Dendritic cell treated with granulocyte-macrophage colony-stimulating factor and Interleukin-4, amounts not matched to agents 40 ng/mL and 50 ng/mL, for 4 days (primary cell): ENCODE measurements at regions not wholly inside any gene's neighbourhood (a gene's known extent, or its start where the extent isn't known, plus 50 kb on each side); places are given as distances from the start of the nearest gene placed in this dataset.
"Not testable (repeated sequence)": the region's sequence is repeated elsewhere in the genome, so short reads cannot be mapped to it uniquely, and the experiment has no call there.

Source experiments
- H3K27ac Mint-ChIP-seq: one replicate; pipeline ENCODE4 v1.8.0; 2022; ENCODE audit warnings: mild to moderate bottlenecking, mixed read lengths
- H3K27me3 Mint-ChIP-seq: one replicate; pipeline ENCODE4 v1.8.0; 2022; ENCODE audit warnings: mild to moderate bottlenecking, mixed read lengths
- H3K36me3 Mint-ChIP-seq: one replicate; pipeline ENCODE4 v1.8.0; 2022; ENCODE audit warnings: low read depth, mixed read lengths
- H3K4me1 Mint-ChIP-seq: one replicate; pipeline ENCODE4 v1.8.0; 2022; ENCODE audit warnings: low read depth, mixed read lengths
- H3K4me3 Mint-ChIP-seq: one replicate; pipeline ENCODE4 v1.8.0; 2022; ENCODE audit warnings: mild to moderate bottlenecking, moderate library complexity, mixed read lengths
- H3K9me3 Mint-ChIP-seq: one replicate; pipeline ENCODE4 v1.8.0; 2022; ENCODE audit warnings: mixed read lengths
- intact Hi-C: fragments of 100-400 bp; cut with micrococcal nuclease; formaldehyde crosslinking; loops from one replicate; pipeline ENCODE4 v1.15.0; 2022

DNA sequence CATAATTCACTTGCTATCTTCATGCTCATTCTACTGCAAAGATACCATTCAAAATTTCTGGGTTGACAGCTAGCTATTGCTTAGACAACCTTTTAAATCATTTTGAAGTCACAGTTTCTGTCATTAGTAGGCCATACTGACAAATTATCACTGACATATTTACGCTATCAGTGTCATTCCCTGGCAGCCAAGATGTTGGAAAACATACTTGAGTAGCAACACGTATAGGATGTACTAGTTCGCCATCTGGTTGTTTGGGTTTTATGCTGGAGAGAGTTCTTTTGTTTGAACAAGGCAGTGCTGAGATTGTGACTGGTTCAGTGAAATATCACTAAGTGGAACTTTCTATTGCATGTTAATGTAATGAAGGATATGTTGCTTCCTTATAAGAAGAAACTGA lies 621.9 kb downstream of the DTWD2 start:
- no peaks in the 10 kb centered on the region for H3K36me3 Mint-ChIP-seq
- intact Hi-C loops: no loop called here
- H3K4me1 Mint-ChIP-seq: no peaks in the 10 kb centered on the region
- H3K27ac Mint-ChIP-seq: no peak overlapping the region
- no peak overlapping the region for H3K4me3 Mint-ChIP-seq
- H3K27me3 Mint-ChIP-seq: no peaks in the 10 kb centered on the region
- H3K9me3 Mint-ChIP-seq: no peaks in the 10 kb centered on the region

DNA sequence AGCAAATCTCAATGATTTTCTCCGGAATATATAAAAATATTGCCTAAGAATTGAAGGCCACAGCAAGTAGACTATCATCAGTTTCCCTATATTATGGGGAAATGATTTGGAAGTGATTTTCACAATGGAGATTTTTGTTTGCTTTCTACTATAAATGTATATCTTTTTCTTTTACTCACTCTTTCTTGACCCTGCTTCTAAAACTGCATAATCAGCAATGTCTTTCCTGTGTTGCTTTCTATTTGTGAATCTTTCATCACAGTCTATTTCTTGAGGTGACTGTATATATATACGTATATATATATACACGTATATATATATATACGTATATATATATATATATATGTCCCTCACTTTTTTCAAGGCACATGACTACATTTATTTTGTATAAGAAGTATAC lies 622.6 kb downstream of the DTWD2 start:
- no peaks in the 10 kb centered on the region for H3K9me3 Mint-ChIP-seq
- H3K4me1 Mint-ChIP-seq: no peaks in the 10 kb centered on the region
- no peaks in the 10 kb centered on the region for H3K36me3 Mint-ChIP-seq
- H3K4me3 Mint-ChIP-seq: no peak overlapping the region
- intact Hi-C loops: no loop called here
- no peaks in the 10 kb centered on the region for H3K27me3 Mint-ChIP-seq
- no peak overlapping the region for H3K27ac Mint-ChIP-seq

DNA sequence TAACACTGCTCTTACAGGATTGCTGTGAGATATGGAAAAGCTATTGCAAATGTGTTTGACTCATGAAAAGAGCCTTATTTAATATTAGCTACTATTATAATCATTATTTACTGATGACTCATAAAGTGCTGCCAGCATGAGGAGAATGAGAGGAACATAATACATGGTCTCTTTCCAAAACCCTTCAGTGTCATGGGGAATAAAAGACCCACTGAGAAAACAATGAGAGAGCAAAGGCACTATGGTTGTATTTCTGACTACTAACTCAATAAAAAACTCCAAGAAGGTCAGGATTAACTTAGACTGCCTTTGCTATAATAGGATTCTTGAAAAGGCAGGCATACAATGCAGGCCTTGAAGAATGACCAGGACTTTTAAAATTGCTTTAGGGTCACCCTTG lies 633.5 kb downstream of the DTWD2 start:
- Mint-ChIP-seq H3K36me3 (no peaks in the 10 kb centered on the region), H3K4me1 (no peaks in the 10 kb centered on the region), H3K27ac (no peak overlapping the region), H3K27me3 (no peaks in the 10 kb centered on the region), H3K9me3 (peaks cover 10% of the 10 kb centered on the region), H3K4me3 (no peak overlapping the region)
- intact Hi-C loops: no loop called here

DNA sequence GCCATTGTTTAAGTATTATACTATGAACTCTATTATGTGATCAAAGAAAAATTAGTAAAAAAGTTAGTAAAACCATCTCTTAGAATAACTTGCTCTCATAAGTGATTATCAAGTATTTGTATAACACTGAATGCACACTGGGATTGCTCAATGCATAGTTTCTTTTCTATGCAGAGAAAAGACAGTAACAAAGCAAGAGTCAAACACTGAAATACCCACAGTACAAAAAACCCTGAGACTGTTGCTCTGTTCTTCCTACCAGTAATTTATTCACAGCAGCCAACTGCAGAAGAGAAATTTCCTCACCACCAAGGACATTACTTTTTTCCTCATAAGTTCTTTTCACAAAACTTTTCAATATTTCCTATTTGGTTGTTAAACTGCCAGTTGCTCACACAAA lies 634.4 kb downstream of the DTWD2 start:
- intact Hi-C loops: no loop called here
- H3K27ac Mint-ChIP-seq: no peak overlapping the region
- peaks cover 10% of the 10 kb centered on the region for H3K9me3 Mint-ChIP-seq
- no peaks in the 10 kb centered on the region for H3K36me3 Mint-ChIP-seq
- no peak overlapping the region for H3K4me3 Mint-ChIP-seq
- no peaks in the 10 kb centered on the region for H3K27me3 Mint-ChIP-seq
- no peaks in the 10 kb centered on the region for H3K4me1 Mint-ChIP-seq

DNA sequence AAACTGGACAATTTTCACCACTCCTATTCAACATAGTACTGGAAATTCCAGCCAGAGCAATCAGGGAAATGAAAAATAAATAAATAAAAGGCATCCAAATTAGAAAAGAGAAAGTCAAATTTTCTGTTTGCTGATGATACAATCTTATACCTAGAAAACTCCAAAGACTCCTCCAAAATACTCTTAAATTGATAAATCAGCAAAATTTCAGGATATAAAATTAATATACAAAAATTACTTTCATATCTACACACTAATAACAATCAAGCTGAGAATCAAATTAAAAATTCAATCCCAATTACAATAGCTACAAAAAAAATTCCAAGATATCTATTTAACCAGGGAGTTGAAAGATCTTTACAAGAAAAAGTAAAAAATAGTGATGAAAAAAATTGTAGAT lies 651.9 kb downstream of the DTWD2 start:
- Mint-ChIP-seq H3K4me1 (no peaks in the 10 kb centered on the region), H3K27me3 (no peaks in the 10 kb centered on the region), H3K27ac (no peak overlapping the region), H3K36me3 (no peaks in the 10 kb centered on the region), H3K9me3 (peaks cover 21% of the 10 kb centered on the region), H3K4me3 (no peak overlapping the region)
- intact Hi-C loops: no loop called here

DNA sequence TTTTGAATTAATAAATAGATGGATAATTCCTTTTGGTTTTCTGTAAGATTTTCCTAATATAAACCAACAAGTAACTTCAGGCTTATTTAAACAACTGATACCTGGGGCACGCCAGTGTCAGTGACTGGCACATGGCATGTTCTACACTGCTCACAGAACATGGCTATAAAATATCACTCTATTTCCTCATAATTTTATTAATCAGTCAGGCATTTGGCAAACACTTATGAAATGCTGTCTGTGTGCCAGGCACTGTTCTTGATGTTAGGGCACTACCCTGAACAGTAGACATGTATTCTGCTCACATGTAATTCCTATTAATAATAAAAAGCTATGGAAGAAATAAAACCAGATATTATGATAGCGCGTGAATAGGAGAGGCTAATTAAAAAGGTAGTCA lies 661.0 kb downstream of the DTWD2 start:
- peaks cover 17% of the 10 kb centered on the region for H3K9me3 Mint-ChIP-seq
- no peaks in the 10 kb centered on the region for H3K4me1 Mint-ChIP-seq
- H3K36me3 Mint-ChIP-seq: no peaks in the 10 kb centered on the region
- no peak overlapping the region for H3K27ac Mint-ChIP-seq
- H3K27me3 Mint-ChIP-seq: no peaks in the 10 kb centered on the region
- intact Hi-C loops: no loop called here
- H3K4me3 Mint-ChIP-seq: no peak overlapping the region

DNA sequence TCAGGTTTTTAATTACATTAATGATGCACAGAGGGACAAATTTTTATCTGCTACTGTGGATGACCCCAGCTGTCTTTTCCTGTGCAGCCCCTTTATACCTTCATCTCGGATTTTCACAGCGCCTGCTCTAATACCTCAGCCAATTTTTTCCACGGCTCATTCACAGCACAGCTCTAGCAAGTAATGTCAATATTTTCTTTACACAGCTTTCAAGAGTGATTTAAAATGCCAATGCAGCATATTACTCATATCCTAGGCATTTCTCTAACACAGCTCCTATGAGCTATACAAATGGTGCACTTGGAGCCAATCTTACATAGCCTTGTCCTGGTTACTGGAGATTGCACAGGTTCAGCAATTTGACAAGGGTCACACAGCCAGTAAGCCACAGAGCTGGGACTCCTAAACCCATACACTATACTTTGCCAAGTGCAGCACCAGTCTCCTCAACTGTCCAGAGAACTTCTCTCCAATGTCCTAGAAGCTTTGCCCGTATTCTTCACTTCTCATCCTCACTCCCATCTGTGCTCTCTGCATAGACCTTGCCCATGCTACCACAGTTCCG lies 661.8 kb downstream of the DTWD2 start:
- intact Hi-C loops: no loop called here
- H3K27me3 Mint-ChIP-seq: no peaks in the 10 kb centered on the region
- H3K9me3 Mint-ChIP-seq: peaks cover 22% of the 10 kb centered on the region
- no peaks in the 10 kb centered on the region for H3K36me3 Mint-ChIP-seq
- no peaks in the 10 kb centered on the region for H3K4me1 Mint-ChIP-seq
- no peak overlapping the region for H3K4me3 Mint-ChIP-seq
- H3K27ac Mint-ChIP-seq: no peak overlapping the region

DNA sequence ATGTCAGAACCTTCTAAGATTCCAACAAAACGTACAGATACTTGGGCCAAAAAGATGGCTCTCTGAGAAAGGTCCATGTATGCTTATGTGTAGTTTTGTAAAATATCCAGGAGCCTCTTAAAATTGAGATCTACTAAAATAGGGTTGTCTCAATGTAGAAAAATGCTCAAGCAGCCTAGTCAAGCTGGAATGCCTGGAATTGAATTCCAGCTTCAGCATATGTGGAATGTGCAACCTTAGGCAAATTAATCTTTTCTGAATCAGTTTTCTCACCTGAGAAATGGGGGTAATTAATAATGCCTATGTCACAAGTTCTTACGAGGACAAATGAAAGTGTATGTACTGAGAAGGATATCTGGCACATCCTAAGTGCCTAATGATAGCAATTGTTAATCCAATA lies 662.4 kb downstream of the DTWD2 start:
- Mint-ChIP-seq H3K4me1 (no peaks in the 10 kb centered on the region), H3K9me3 (peaks cover 25% of the 10 kb centered on the region), H3K27me3 (no peaks in the 10 kb centered on the region), H3K27ac (no peak overlapping the region), H3K36me3 (no peaks in the 10 kb centered on the region), H3K4me3 (no peak overlapping the region)
- intact Hi-C loops: no loop called here

DNA sequence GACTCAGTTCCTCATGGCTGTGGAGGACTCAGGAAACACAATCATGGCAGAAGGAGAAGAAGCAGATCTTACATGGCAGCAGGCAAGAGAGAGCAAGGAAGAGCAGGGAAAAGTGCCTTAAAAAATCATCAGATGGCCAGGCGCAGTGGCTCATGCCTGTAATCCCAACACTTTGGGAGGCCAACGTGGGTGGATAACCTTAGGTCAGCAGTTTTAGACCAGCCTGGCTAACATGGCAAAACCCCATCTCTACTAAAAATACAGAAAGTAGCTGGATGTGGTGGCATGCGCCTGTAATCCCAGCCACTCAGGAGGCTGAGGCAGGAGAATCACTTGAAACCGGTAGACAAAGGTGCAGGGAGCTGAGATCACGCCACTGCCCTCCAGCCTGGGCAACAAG lies 664.6 kb downstream of the DTWD2 start:
- H3K4me1 Mint-ChIP-seq, intact Hi-C loops, H3K27me3 Mint-ChIP-seq, H3K36me3 Mint-ChIP-seq, H3K27ac Mint-ChIP-seq, H3K4me3 Mint-ChIP-seq: not testable (repeated sequence)
- H3K9me3 Mint-ChIP-seq: peaks cover 39% of the 10 kb centered on the region

DNA sequence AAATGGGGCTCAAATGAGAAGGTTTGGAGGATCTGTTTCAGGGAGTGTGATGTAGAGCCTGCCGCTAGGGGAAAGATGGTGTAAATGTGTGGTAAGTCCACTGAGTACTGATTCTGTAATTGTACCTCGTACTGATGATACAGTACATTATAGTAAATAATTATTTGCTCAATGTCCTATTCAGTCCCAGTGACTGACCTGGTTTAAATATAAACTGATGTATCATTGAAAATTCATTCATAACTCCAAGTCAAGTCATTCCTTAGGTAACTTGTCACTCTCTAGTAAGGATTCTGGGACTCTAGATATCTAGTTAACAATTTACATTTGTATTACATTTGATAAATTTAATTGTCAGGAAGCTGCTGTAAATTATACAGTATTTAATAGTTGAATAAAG lies 667.3 kb downstream of the DTWD2 start:
- intact Hi-C loops: no loop called here
- Mint-ChIP-seq H3K36me3 (no peaks in the 10 kb centered on the region), H3K27me3 (no peaks in the 10 kb centered on the region), H3K27ac (no peak overlapping the region), H3K9me3 (peaks cover 39% of the 10 kb centered on the region), H3K4me1 (no peaks in the 10 kb centered on the region), H3K4me3 (no peak overlapping the region)

DNA sequence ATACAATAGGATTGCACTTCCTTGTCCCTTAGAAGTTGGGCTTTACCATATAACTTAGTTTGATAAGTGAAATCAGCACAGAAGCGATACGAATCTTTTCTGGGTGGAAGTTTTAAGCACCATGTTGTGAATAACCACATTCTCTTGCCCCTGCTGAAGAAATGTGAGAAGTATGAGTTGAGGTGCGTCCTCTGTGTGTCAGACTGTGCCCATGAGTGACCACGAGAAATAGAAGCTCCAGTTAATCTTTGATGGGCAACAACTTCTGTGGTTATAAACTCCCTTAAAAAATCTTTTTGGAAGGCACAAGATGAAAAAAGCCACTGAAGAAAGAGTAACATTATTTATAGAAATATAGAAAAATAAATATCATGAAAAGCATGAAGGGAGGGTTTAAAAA lies 668.2 kb downstream of the DTWD2 start:
- H3K27me3 Mint-ChIP-seq: no peaks in the 10 kb centered on the region
- no peak overlapping the region for H3K27ac Mint-ChIP-seq
- peaks cover 39% of the 10 kb centered on the region for H3K9me3 Mint-ChIP-seq
- no peaks in the 10 kb centered on the region for H3K36me3 Mint-ChIP-seq
- intact Hi-C loops: no loop called here
- H3K4me1 Mint-ChIP-seq: no peaks in the 10 kb centered on the region
- no peak overlapping the region for H3K4me3 Mint-ChIP-seq

DNA sequence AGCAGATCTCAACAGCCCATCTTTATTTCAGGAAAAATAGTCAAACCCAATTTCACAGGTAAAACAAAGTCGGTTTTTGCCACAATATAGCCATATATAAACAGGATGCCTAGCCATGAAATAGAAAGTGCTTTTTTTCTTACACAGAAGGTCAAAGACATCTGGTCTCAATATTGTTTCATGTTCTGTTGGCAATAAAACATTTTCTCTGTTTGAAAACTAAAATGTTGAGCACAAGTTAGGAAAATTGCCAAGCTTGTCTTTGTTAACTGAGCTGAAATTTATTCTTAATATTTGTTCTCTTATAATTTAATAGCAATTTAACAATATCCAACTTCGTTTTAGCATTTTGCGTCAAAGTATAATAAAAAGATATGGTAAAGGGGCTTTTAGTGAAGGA lies 673.4 kb downstream of the DTWD2 start:
- Mint-ChIP-seq H3K4me3 (no peak overlapping the region), H3K4me1 (no peaks in the 10 kb centered on the region)

DNA sequence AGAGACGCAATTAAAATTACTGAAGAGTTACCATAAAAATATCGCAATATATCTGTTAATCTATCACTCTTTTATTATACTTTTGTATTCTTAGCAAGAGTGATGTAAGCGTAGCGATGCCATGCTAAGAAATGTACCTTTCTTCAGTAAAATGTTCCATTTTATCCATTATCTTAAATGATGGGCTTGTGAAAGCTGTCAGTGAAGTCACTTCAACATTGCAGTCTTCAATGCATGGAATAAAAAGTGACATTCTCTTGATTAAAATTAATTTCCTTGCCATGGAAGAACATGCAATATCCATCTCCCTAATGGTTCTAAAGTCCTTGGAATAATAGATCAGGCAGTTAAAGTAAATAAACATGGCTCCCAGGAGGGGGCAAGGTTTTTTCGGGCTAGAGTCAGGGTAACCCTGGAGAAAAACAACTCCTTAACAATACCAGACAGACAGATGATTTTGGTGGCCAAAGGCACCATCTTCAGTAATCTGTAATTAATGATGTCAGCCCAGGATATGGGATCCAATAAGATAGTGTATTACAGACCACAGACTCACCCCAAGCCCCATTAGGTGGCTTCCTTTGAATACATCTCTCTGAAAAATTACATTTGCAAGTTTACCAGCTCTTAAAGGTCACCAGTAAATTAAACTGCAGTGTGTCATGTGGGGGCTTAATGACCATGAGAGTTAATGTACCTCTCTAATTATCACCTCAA lies 677.1 kb downstream of the DTWD2 start:
- Mint-ChIP-seq H3K4me1 (no peaks in the 10 kb centered on the region), H3K36me3 (no peaks in the 10 kb centered on the region), H3K4me3 (no peak overlapping the region), H3K27me3 (no peaks in the 10 kb centered on the region), H3K9me3 (peaks cover 11% of the 10 kb centered on the region), H3K27ac (no peak overlapping the region)
- intact Hi-C loops: no loop called here

More for the DNA sequence above, 673.4 kb downstream of the DTWD2 start:
- Mint-ChIP-seq H3K9me3 (peaks cover 4% of the 10 kb centered on the region), H3K27me3 (no peaks in the 10 kb centered on the region), H3K27ac (no peak overlapping the region), H3K36me3 (no peaks in the 10 kb centered on the region)
- intact Hi-C loops: no loop called here

DNA sequence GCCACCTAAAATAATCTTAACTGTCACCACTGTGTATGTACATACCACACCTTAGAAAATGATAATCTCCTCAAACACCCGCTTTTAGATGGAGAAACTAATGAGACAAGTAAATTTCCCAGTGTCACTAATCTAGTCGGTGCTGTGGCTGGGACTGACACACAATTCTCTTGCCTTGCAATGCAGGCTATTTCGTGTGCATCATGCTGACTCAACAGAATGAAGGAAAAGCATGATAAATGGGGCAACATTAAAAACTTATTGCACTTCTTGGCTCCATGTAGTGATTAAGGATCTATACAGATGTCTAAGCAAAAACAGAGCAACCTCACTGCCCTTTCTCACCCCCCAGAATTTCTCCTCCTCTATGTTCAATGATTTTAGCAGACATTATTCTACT lies 677.9 kb downstream of the DTWD2 start:
- H3K4me1 Mint-ChIP-seq: no peaks in the 10 kb centered on the region
- H3K36me3 Mint-ChIP-seq: no peaks in the 10 kb centered on the region
- H3K9me3 Mint-ChIP-seq: peaks cover 11% of the 10 kb centered on the region
- intact Hi-C loops: no loop called here
- H3K4me3 Mint-ChIP-seq: no peak overlapping the region
- H3K27me3 Mint-ChIP-seq: no peaks in the 10 kb centered on the region
- H3K27ac Mint-ChIP-seq: no peak overlapping the region

DNA sequence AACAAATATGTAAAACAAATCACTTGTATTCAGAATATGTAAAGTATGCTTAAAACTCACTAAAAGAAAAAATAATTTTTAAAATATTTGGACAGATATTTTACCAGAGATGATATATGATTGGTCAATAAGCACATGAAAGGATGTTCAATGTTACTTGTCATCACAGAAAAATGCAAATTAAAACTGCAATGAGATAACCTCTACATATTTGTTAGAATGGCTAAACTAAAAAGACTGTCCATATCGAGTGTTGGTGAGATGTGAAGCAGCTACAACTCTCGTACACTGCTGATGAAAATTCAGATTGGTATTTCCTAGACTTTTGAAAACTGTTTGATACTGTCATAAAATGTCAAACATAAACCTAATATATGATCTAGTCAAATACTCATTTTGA lies 685.1 kb downstream of the DTWD2 start:
- Mint-ChIP-seq H3K9me3 (peaks cover 15% of the 10 kb centered on the region), H3K27me3 (no peaks in the 10 kb centered on the region), H3K4me1 (no peaks in the 10 kb centered on the region), H3K36me3 (no peaks in the 10 kb centered on the region), H3K4me3 (no peak overlapping the region), H3K27ac (no peak overlapping the region)
- intact Hi-C loops: no loop called here
